DND-41 (cell line): ENCODE measurements at regions not wholly inside any gene's neighbourhood (a gene's known extent, or its start where the extent isn't known, plus 50 kb on each side); places are given as distances from the start of the nearest gene placed in this dataset.

Experiments
- ATAC-seq: fragments of 200-7000 bp; cut with Tn5 transposase; 3 replicates; pipeline ENCODE4 v1.9.1; 2021; ENCODE audit warnings: low read depth; ENCODE audit not compliant: insufficient read depth
- DNase-seq: peaks from one replicate; pipeline ENCODE4 v3.0.0-alpha.2; 2020
- H2AFZ ChIP-seq: 2 replicates; pipeline ENCODE4 v1.6.0; 2012; ENCODE audit warnings: low read depth, low read length
- H3K27ac ChIP-seq: 2 replicates; pipeline ENCODE4 v1.5.1; 2012; ENCODE audit warnings: low read length, inconsistent platforms
- H3K27me3 ChIP-seq: fragments of 200-600 bp; sonication (generic); 2 replicates; pipeline ENCODE4 v1.6.0; 2012; ENCODE audit warnings: low read length, mild to moderate bottlenecking, inconsistent platforms; ENCODE audit not compliant: insufficient read depth, poor library complexity
- H3K36me3 ChIP-seq: 2 replicates; pipeline ENCODE4 v1.5.1; 2012; ENCODE audit warnings: low read length, inconsistent platforms; ENCODE audit not compliant: insufficient read depth
- H3K4me1 ChIP-seq: 2 replicates; pipeline ENCODE4 v1.5.1; 2012; ENCODE audit warnings: mild to moderate bottlenecking, low read length; ENCODE audit not compliant: insufficient read depth
- H3K4me2 ChIP-seq: 2 replicates; pipeline ENCODE4 v1.6.0; 2012; ENCODE audit warnings: mild to moderate bottlenecking, moderate library complexity, low read length, inconsistent platforms; ENCODE audit not compliant: insufficient read depth
- H3K4me3 ChIP-seq, 2 experiments: fragments of 200-600 bp in 1 of 2; shearing (Covaris generic) in 1 of 2; 2 replicates each; pipeline ENCODE4 v1.5.1; 2012 to 2016; ENCODE audit warnings: inconsistent platforms in 2 of 2, low read length in 2 of 2, mild to moderate bottlenecking in 2 of 2, low read depth in 1 of 2, moderate library complexity in 1 of 2
- H3K79me2 ChIP-seq: 2 replicates; pipeline ENCODE4 v1.6.0; 2012; ENCODE audit warnings: low read length, inconsistent platforms; ENCODE audit not compliant: insufficient read depth
- H3K9ac ChIP-seq: 2 replicates; pipeline ENCODE4 v1.6.0; 2012; ENCODE audit warnings: low read depth, mild to moderate bottlenecking, inconsistent platforms, low read length, moderate library complexity
- H3K9me3 ChIP-seq: 2 replicates; pipeline ENCODE4 v1.5.1; 2012; ENCODE audit warnings: low read length, moderate library complexity, mild to moderate bottlenecking, inconsistent platforms; ENCODE audit not compliant: insufficient read depth, severe bottlenecking
- H4K20me1 ChIP-seq: 2 replicates; pipeline ENCODE4 v1.6.0; 2012; ENCODE audit warnings: low read length; ENCODE audit not compliant: insufficient read depth
- EZH2 ChIP-seq: IDR thresholded peaks from 3 replicates; pipeline ENCODE4 v1.6.1; 2012; ENCODE audit warnings: borderline replicate concordance, low read depth, mild to moderate bottlenecking, moderate library complexity, low read length, inconsistent platforms; ENCODE audit not compliant: severe bottlenecking
- TF ChIP-seq, protein P1 (sequence below): IDR thresholded peaks from 2 replicates; pipeline ENCODE4 v1.5.1; 2012; ENCODE audit warnings: borderline replicate concordance, low read length, moderate library complexity, mild to moderate bottlenecking; ENCODE audit not compliant: poor library complexity, severe bottlenecking; ENCODE audit errors: extremely low read depth

GRCh38 chr22:34763496-34763895 is 302.5 kb upstream of the ISX start:
- no peak overlapping the region for H3K27ac ChIP-seq
- H4K20me1 ChIP-seq, result no peaks in the 10 kb centered on the region
- no peak overlapping the region for H3K4me2 ChIP-seq
- ATAC-seq (no peak), DNase-seq (no peak)
- H3K9ac ChIP-seq, result no peak overlapping the region
- no peak overlapping the region for H2AFZ ChIP-seq
- H3K79me2 ChIP-seq, result no peaks in the 10 kb centered on the region
- no peak for TF ChIP-seq EZH2
- TF ChIP-seq, protein P1, sequence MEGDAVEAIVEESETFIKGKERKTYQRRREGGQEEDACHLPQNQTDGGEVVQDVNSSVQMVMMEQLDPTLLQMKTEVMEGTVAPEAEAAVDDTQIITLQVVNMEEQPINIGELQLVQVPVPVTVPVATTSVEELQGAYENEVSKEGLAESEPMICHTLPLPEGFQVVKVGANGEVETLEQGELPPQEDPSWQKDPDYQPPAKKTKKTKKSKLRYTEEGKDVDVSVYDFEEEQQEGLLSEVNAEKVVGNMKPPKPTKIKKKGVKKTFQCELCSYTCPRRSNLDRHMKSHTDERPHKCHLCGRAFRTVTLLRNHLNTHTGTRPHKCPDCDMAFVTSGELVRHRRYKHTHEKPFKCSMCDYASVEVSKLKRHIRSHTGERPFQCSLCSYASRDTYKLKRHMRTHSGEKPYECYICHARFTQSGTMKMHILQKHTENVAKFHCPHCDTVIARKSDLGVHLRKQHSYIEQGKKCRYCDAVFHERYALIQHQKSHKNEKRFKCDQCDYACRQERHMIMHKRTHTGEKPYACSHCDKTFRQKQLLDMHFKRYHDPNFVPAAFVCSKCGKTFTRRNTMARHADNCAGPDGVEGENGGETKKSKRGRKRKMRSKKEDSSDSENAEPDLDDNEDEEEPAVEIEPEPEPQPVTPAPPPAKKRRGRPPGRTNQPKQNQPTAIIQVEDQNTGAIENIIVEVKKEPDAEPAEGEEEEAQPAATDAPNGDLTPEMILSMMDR, result no peak
- H3K36me3 ChIP-seq, result no peaks in the 10 kb centered on the region
- H3K9me3 ChIP-seq, result no peaks in the 10 kb centered on the region
- no peak overlapping the region for H3K4me3 ChIP-seq
- H3K4me1 ChIP-seq, result no peaks in the 10 kb centered on the region
- no peaks in the 10 kb centered on the region for H3K27me3 ChIP-seq

DNA sequence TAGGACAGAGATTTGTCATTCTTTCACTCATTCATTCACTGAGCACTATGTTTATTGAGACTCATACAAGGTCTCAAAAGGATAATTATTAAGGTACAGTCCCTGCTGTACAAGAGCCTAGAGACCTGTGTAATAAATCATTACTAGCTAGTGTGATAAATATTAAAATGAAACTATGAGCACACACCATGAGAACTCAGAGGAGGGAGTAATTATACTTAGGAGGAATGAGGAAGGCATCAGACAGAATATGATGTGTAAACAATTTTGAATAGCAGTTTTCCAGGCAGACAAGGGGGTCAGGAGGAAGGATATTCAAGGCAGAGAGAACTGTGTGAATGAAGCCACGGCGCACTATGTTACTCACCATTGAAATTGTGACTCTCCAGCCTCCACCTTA is 300.8 kb upstream of the ISX start:
- H3K36me3 ChIP-seq, result no peaks in the 10 kb centered on the region
- H3K79me2 ChIP-seq, result no peaks in the 10 kb centered on the region
- no peak overlapping the region for H3K27ac ChIP-seq
- no peak overlapping the region for H3K4me2 ChIP-seq
- no peak for ATAC-seq
- TF ChIP-seq EZH2, result no peak
- TF ChIP-seq, protein P1, result no peak
- H3K27me3 ChIP-seq, result no peaks in the 10 kb centered on the region
- H4K20me1 ChIP-seq, result no peaks in the 10 kb centered on the region
- H3K9me3 ChIP-seq, result no peaks in the 10 kb centered on the region
- H3K4me3 ChIP-seq, result no peak overlapping the region
- H3K4me1 ChIP-seq, result no peaks in the 10 kb centered on the region
- no peak for DNase-seq
- no peak overlapping the region for H3K9ac ChIP-seq
- H2AFZ ChIP-seq, result no peak overlapping the region

- TF ChIP-seq, protein P1, result no peak
- no peak for TF ChIP-seq EZH2
- Histone ChIP-seq H3K9me3 (no peaks in the 10 kb centered on the region), H3K4me2 (no peak overlapping the region), H2AFZ (no peak overlapping the region), H3K36me3 (no peaks in the 10 kb centered on the region), H3K9ac (no peak overlapping the region), H3K4me1 (no peaks in the 10 kb centered on the region), H4K20me1 (no peaks in the 10 kb centered on the region), H3K4me3 (no peak overlapping the region), H3K27me3 (no peaks in the 10 kb centered on the region), H3K79me2 (no peaks in the 10 kb centered on the region), H3K27ac (no peak overlapping the region)
- DNase-seq (no peak), ATAC-seq (no peak)
Measured at GRCh38 chr22:34769361-34769760, 296.6 kb upstream of the ISX start.

GRCh38 chr22:34776817-34777216 is 289.1 kb upstream of the ISX start:
- no peaks in the 10 kb centered on the region for H3K36me3 ChIP-seq
- no peak overlapping the region for H3K9ac ChIP-seq
- H3K27ac ChIP-seq, result no peak overlapping the region
- no peak overlapping the region for H3K4me2 ChIP-seq
- no peak for TF ChIP-seq EZH2
- TF ChIP-seq, protein P1, result no peak
- ATAC-seq, result no peak
- H3K79me2 ChIP-seq, result no peaks in the 10 kb centered on the region
- no peaks in the 10 kb centered on the region for H3K4me1 ChIP-seq
- no peaks in the 10 kb centered on the region for H3K27me3 ChIP-seq
- no peak overlapping the region for H3K4me3 ChIP-seq
- no peaks in the 10 kb centered on the region for H4K20me1 ChIP-seq
- H3K9me3 ChIP-seq, result peaks cover 8% of the 10 kb centered on the region
- no peak for DNase-seq
- H2AFZ ChIP-seq, result no peak overlapping the region
